Ishikawa (cell line): ENCODE measurements at regions not wholly inside any gene's neighbourhood (a gene's known extent, or its start where the extent isn't known, plus 50 kb on each side); places are given as distances from the start of the nearest gene placed in this dataset.

Source experiments
- CEBPB ChIP-seq: IDR thresholded peaks from 2 replicates; pipeline ENCODE4 v1.6.1; 2012
- CREB1 ChIP-seq: IDR thresholded peaks from 2 replicates; pipeline ENCODE4 v1.6.1; 2012; ENCODE audit warnings: low read depth
- EGR1 ChIP-seq: IDR thresholded peaks from 2 replicates; pipeline ENCODE4 v1.6.1; 2012
- EP300 ChIP-seq: IDR thresholded peaks from 2 replicates; pipeline ENCODE4 v1.6.1; 2012; ENCODE audit warnings: borderline replicate concordance
- FOXM1 ChIP-seq: IDR thresholded peaks from 2 replicates; pipeline ENCODE4 v1.6.1; 2012; ENCODE audit warnings: low read depth, borderline replicate concordance
- MAX ChIP-seq: IDR thresholded peaks from 2 replicates; pipeline ENCODE4 v1.6.1; 2012
- NFIC ChIP-seq: IDR thresholded peaks from 2 replicates; pipeline ENCODE4 v1.6.1; 2012
- RAD21 ChIP-seq: IDR thresholded peaks from 2 replicates; pipeline ENCODE4 v1.6.1; 2012; ENCODE audit warnings: low read depth
- REST ChIP-seq: IDR thresholded peaks from 2 replicates; pipeline ENCODE4 v1.6.1; 2012; ENCODE audit warnings: low read depth, mild to moderate bottlenecking
- TAF1 ChIP-seq: IDR thresholded peaks from 2 replicates; pipeline ENCODE4 v1.6.1; 2012; ENCODE audit warnings: low read depth, mild to moderate bottlenecking
- TCF12 ChIP-seq: IDR thresholded peaks from 2 replicates; pipeline ENCODE4 v1.6.1; 2012; ENCODE audit warnings: low read depth
- TEAD4 ChIP-seq: IDR thresholded peaks from 2 replicates; pipeline ENCODE4 v1.6.1; 2012
- USF1 ChIP-seq: IDR thresholded peaks from 2 replicates; pipeline ENCODE4 v1.6.1; 2012
- YY1 ChIP-seq: IDR thresholded peaks from 2 replicates; pipeline ENCODE4 v1.6.1; 2012; ENCODE audit warnings: low read depth
- ZBTB7A ChIP-seq: IDR thresholded peaks from 2 replicates; pipeline ENCODE4 v1.6.1; 2012; ENCODE audit warnings: low read depth

- TF ChIP-seq TEAD4, result no peak
- no peak for TF ChIP-seq REST
- TF ChIP-seq TCF12, result no peak
- TF ChIP-seq TAF1, result no peak
These were observed 478.4 kb downstream of the STK39 start for GRCh38 chr2:167769020-167769419.

GRCh38 chr2:167767830-167768229 lies 479.6 kb downstream of the STK39 start:
- no peak for TF ChIP-seq CEBPB
- no peak for TF ChIP-seq YY1
- no peak for TF ChIP-seq ZBTB7A

- TF ChIP-seq USF1 (no peak), EGR1 (no peak), RAD21 (no peak), TEAD4 (no peak), REST (no peak), TCF12 (no peak), ZBTB7A (no peak), YY1 (no peak), CEBPB (no peak)
These were observed 482.5 kb downstream of the STK39 start for GRCh38 chr2:167764772-167765341.

GRCh38 chr2:167761465-167762136 lies 485.8 kb downstream of the STK39 start:
- TF ChIP-seq FOXM1 (no peak), ZBTB7A (no peak), MAX (no peak), TAF1 (no peak), USF1 (no peak), RAD21 (no peak), EGR1 (no peak), YY1 (no peak), TCF12 (no peak), EP300 (no peak), TEAD4 (no peak), REST (no peak), CEBPB (no peak), CREB1 (no peak), NFIC (no peak)

GRCh38 chr2:167759531-167759930 lies 487.9 kb downstream of the STK39 start:
- TF ChIP-seq ZBTB7A (no peak), TCF12 (no peak), FOXM1 (no peak), CREB1 (no peak), MAX (no peak), TAF1 (no peak)
